ENCODE measurements at regions not wholly inside any gene's neighbourhood (a gene's known extent, or its start where the extent isn't known, plus 50 kb on each side); places are given as distances from the start of the nearest gene placed in this dataset.
"Not testable (repeated sequence)": the region's sequence is repeated elsewhere in the genome, so short reads cannot be mapped to it uniquely, and the experiment has no call there.

DNA sequence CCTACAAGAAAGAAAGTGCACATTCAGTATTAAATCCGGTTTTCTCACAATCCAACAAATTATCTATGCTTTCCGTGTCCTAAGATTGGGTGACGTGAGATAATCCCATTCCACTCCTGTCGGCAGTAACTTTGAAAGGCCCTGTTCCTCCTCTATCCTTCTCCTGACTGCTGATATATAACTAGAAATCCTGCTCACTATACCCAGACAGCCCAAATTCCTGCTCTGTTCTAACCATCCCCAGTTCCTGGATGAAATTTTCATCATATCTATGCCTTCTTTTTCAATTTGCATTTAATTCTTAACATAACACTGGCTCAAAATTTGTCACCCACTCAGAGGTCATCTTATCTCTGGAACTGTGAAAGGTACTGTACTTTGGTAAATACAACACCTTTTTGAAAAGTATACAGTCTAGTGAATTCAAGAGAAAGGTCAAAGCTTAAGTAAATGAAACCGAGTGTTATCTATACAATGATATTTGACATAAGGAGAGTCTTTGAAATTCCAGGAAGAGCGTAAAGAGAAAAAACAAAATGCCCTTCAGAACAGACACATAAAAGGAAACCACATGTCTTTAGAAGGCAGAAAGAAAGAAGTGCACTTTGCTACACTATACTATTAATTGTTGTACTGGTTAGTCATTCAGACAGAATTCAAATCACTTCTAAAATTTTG lies 200.5 kb upstream of the NEGR1 start:
- no peak for DNase-seq

DNA sequence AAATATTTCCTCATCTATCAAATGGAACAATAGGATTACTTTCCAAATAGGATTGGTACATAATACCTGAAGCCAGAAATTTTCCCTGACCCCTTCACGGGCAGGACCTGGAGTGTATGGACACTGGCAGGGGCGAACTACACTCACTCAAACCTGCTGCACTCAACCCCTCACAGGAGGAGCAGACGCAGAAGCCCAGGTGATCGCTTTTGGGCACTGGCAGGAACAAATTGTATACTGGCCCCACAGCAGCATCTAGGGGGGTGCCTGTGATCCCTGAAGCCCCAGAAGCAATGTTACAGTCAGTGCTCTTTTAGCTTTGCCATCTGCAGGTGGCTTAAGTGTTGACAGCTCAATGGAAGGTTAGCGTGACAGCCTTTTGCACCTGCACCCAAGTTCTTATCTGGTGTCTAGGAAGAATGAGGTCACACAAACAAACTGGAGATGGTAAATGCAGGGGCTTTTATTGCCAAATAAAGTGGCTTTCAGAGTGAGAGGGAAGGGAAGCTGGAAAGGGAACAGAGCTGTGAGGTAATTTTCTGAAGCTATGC lies 199.2 kb upstream of the NEGR1 start:
- no peak for DNase-seq

GRCh38 chr1:72466376-72466775 lies 184.0 kb upstream of the NEGR1 start:
- no peak for DNase-seq

DNA sequence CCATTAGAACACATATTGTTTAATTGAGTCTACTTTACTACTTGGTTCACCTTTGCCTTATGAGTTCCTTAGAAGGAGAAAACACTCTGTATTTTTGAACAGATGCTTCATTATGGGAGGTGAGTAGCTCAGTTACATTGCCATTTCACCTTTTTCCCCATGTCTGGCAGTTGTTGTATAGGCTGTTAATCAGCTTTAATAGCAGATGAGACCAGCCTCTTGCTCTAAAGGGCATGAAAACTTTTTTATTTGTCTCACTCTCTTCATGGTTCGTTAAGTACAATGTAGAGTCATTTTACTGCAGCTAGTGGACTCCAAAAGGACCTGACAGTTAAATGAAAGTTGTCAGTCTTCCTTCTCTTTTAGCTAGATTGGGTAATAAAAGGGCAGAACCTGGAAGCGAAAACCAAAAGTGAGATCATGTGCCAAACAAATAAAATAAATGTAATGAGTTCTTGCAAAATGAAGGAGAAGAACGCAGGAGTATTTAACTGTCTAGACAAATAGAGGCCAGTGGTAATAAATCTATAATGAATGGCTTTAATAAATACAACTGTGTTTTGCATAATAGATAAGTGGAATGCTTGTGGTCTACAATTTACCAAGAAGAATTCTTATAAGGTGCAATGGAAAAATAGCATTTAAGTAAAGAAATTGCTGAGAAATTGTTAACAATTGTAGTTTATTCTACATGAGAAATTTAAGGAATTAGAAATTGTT lies 180.0 kb upstream of the NEGR1 start:
- no peak for DNase-seq

- no peak for DNase-seq
Observed at GRCh38 chr1:72442262-72442661, 159.9 kb upstream of the NEGR1 start.

DNA sequence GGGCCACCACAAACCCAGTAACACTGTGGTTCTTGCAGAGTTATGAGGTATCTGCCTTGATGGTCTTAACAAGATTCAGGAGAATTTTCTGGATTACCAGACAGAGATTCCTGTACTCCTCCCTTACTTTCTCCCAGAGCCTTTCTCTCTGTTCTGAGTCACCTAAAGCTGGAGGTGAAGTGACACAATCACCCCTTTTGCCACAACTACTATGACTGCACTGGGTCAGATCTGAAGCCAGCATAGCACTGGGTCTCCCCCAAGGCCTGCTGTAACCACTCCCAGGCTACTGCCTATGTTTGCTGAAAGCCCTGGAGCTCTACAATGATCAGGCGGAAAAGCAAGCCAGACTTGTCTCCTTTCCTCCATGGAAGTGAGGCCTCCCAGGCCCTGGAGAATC lies 156.7 kb upstream of the NEGR1 start:
- DNase-seq, result no peak

GRCh38 chr1:72438270-72438669 lies 155.9 kb upstream of the NEGR1 start:
- no peak for DNase-seq

DNA sequence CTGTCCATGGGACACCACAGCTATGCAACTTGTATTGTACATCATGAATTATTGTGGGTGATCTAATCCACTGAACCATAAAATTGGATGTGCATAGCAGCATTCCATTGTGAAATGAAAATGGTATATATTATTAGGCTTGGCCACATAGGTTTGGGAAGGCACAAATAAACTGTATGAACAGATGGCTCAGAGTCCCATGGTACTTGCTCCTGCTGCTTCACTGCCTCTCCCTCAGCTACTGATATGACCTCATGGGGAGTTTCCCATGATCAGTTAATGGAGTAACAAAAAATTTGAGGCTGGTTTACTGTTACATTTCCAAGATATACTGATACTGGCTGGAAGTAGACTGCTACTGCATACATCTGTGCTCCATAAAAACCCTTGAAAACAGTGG lies 152.7 kb upstream of the NEGR1 start:
- no peak for DNase-seq

- no peak for DNase-seq
Observed at GRCh38 chr1:72434070-72434469, 151.7 kb upstream of the NEGR1 start.

- no peak for DNase-seq
Observed at GRCh38 chr1:72433591-72433990, 151.3 kb upstream of the NEGR1 start.

- DNase-seq, result no peak
Observed at GRCh38 chr1:72432645-72433267, 150.4 kb upstream of the NEGR1 start.

DNA sequence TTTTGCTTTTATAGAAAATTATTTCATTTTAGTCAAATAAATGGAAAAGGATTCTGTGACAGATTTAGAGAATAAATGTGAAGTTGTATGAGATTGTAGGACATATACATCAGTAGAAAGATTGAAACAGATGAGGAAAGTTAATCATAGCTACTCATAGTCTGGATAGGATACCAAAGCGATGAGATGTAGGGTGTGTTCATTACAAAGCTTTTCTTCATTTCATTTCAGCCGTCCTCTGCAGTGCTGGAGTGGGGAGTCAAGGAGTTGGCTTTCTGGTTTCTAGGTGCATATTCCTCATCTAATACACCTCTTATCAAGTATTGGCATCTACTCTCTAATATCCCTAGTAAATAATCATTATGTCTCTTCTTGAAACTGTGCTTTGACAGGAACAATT lies 149.5 kb upstream of the NEGR1 start:
- DNase-seq, result no peak

- not testable (repeated sequence) for DNase-seq
Observed at GRCh38 chr1:72428276-72428675, 145.9 kb upstream of the NEGR1 start.

DNA sequence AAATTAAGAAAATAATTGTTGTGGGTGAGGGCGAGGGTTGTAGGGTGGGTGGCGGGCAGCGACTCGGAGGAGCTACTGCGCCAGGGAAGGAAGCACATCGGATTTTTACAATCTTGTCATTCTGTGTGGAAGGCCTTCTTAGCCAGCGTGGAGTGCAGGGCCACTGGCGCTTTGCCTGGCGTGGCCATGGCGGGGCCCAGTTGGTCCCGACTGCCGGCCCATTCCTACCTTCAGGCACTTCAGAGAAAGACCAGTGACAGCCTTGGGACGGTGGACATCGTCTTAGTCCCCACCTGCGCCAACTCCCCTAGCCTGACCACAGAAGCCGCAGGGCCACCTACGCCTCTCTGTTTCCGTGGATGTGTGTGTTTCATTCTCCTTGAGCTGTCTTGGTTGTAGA lies 136.9 kb upstream of the NEGR1 start:
- no peak for DNase-seq

GRCh38 chr1:72412286-72412685 lies 129.9 kb upstream of the NEGR1 start:
- no peak for DNase-seq

GRCh38 chr1:72399807-72400206 lies 117.5 kb upstream of the NEGR1 start:
- no peak for DNase-seq

DNA sequence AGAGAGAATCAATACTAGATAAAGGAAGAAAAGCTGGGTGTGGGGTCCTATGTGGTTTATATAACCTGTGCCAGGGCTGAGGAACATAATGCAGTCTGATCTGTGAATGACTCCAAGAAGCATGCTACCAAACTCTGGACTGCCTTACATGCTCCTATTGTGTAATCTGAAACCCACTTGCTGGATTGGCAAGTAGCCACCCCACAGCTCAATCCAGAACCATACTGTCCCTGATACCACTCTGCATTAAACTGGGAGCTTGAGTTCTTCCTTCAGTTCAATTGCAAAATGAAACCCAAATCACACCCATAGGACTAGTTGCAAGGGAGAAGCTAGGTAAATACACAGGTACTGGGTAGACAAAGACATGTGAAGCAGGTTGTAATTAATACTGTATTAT lies 115.4 kb upstream of the NEGR1 start:
- DNase-seq, result peak; percentile 23 to 24

- DNase-seq, result no peak
Observed at GRCh38 chr1:72394457-72394856, 112.1 kb upstream of the NEGR1 start.

DNA sequence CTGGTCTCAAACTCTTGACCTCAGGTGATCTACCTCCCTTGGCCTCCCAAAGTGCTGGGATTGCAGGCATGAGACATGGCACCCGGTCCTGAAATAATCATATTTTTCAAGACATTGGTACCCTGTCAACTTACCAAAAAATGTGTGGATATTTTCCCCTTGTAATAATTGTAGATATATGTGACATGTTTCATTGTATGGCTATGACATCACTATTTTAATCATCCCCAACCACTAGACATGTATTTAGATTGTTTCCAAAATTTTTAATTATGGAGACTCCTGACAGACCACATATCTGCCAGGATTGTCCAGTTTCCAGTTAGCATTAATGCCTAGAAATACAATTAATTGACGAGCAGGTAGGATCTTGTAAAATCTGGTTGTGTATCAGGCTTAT lies 96.7 kb upstream of the NEGR1 start:
- no peak for DNase-seq

DNA sequence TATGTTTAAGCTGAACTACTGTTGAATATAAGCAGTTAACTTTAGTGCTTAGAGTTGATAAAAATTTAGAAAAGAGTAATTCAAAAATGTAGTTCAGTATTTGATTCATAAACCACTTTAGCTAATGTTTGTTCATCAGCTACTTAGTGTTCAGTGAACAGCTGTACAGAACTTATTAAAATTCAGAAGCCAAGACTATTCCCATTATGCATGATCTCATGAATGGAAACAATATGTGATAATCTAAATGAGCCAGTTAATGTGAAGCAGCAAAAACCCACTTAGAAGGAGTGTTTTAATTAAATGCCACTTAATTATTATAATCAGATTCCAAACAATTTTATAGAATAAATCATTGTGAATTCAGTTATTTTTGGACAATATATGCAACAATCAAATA lies 92.9 kb upstream of the NEGR1 start:
- no peak for DNase-seq

DNA sequence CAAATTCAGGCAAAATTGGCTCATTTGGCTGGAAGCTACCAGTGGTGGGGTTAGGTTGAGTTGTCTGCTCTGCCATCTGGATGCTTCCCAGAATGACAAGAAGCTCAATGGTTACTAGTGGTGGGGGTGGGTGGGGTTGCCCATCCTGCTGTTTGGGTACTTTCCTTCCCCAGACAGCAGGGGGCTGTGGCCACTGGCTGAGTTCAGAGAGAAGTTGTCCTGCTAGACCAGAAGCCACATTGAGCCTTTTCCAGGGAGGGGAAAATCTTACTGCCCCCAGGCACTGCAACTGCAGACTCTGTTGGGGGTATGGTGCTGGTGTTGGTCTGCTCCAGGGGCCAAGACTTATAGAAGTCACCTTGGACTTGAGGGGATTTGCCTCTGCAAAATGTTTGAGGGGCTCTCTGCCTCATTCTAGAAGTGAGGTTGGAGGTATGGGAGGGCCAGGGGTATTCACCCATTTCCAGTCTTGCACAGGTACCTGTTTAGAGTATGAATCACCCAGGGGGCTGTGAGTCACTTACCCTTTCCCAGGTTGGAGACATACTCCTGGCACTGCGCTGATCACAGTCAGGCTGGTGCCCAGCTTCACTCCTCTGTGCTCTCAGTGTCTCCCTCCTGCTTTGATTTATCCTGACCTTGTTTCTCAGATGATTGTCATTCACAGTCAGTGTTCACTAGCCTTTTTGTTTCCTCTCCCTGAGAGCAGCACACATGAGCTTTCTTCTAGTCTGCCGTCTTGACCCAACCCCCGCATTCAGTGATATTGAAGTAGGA lies 89.1 kb upstream of the NEGR1 start:
- DNase-seq, result no peak

DNA sequence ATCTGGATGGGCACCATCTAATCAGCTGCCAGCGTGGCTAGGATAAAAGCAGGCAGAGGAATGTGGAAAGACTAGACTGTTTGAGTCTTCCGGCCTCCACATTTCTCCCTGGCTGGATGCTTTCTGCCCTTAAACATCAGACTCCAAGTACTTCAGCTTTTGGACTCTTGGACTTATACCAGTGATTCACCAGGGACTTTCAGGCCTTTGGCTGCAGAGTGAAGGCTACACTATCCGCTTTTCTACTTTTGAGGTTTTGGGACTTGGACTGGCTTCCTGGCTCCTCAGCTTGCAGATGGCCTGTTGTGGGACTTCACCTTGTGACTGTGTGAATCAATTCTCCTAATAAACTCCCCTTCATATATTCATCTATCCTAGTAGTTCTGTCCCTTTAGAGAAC lies 88.5 kb upstream of the NEGR1 start:
- not testable (repeated sequence) for DNase-seq

DNA sequence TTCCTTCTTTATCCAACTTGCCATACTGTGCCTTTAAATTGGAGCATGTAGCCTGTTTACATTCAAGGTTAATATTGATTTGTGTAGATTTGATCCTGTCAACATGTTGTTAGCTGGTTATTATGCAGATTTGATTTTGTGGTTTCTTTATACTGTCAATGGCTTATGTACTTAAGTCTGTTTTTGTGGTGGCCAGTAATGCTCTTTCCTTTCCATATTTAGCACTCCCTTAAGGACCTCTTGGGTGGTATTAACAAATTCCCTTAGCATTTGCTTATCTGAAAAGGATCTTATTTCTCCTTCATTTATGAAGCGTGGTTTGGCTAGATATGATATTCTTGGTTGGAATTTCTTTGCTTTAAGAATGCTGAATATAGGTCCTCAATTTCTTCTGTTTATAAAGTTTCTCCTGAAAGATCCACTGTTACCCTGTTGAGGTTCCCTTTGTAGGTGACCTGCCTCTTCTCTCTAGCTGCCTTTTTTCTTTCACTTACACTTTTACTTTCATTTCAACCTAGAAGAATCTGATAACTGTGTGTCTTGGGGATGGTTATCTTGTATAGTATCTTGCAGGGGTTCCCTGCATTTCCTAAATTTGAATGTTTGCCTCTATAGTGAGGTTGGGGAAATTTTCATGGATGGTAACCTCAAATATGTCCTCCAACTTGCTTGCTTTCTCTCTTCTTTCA lies 86.9 kb upstream of the NEGR1 start:
- DNase-seq, result no peak
